Epithelial cell of esophagus (primary cell): ENCODE measurements at regions not wholly inside any gene's neighbourhood (a gene's known extent, or its start where the extent isn't known, plus 50 kb on each side); places are given as distances from the start of the nearest gene placed in this dataset.

Experiments
- DNase-seq: peaks from one replicate; pipeline ENCODE4 v3.0.0; 2010; ENCODE audit warnings: low read depth
- H3K4me3 ChIP-seq: 2 replicates; pipeline ENCODE4 v1.5.1; 2011; ENCODE audit warnings: mild to moderate bottlenecking, low read length, control low read depth
- TF ChIP-seq, protein P1 (sequence below): IDR thresholded peaks from 2 replicates; pipeline ENCODE4 v1.5.1; 2011; ENCODE audit warnings: low read depth, mild to moderate bottlenecking, low read length, control low read depth, inconsistent platforms; ENCODE audit not compliant: insufficient read depth; ENCODE audit errors: missing control alignments

DNA sequence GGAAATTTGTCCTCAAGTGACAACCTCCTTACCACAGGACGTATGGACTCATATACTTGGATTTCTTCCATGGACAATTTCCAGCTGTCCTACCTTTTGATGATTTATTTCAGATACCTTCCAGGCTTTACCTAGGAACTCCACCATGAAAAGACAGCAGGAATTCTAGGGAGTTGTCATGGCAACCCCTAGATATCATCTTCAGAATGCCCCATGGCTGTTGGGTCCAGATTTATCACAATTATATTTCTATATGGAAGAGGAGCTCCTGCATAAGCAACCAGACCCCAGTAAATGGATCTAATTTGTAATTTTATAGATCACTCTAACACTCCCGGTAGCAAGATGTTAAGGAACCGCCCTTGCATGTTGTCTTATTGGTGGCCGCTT, 102.3 kb upstream of the ZNF521 start:
- DNase-seq, result no peak
- TF ChIP-seq, protein P1, sequence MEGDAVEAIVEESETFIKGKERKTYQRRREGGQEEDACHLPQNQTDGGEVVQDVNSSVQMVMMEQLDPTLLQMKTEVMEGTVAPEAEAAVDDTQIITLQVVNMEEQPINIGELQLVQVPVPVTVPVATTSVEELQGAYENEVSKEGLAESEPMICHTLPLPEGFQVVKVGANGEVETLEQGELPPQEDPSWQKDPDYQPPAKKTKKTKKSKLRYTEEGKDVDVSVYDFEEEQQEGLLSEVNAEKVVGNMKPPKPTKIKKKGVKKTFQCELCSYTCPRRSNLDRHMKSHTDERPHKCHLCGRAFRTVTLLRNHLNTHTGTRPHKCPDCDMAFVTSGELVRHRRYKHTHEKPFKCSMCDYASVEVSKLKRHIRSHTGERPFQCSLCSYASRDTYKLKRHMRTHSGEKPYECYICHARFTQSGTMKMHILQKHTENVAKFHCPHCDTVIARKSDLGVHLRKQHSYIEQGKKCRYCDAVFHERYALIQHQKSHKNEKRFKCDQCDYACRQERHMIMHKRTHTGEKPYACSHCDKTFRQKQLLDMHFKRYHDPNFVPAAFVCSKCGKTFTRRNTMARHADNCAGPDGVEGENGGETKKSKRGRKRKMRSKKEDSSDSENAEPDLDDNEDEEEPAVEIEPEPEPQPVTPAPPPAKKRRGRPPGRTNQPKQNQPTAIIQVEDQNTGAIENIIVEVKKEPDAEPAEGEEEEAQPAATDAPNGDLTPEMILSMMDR, result no peak
- H3K4me3 ChIP-seq, result no peak overlapping the region

DNA sequence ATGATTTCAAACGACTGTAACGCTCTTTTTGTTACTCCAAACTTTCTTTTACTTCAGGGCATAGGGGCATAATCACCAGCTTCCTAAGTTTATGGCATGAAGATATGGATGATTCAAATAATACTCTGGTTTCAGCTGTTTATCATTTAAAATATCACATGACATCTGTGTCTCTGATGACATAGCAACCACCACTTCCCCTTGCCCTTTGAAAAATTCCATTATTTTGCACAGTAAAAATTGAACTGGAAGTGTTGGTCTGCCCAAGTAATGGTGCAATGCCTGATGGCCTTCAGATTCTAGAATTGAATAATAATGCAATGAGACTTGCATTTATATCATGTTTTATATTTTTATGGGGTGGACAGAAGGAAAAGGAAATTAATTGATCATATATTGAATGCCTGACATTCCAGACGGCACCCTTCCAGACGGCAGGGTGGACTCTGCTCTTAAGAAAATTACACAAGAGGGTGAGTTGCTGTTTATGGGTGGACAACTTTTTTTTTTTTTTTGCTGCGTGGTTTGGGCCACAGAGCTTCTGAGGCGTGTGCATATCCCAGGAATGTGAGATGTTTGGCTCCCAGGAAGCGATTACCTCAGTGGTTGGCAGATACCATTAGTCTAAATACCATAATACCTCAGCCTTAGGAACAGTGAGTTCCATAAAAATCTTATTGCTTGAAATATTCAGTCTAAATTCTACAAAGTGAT, 101.7 kb upstream of the ZNF521 start:
- TF ChIP-seq, protein P1, result no peak
- no peak overlapping the region for H3K4me3 ChIP-seq
- DNase-seq, result no peak

DNA sequence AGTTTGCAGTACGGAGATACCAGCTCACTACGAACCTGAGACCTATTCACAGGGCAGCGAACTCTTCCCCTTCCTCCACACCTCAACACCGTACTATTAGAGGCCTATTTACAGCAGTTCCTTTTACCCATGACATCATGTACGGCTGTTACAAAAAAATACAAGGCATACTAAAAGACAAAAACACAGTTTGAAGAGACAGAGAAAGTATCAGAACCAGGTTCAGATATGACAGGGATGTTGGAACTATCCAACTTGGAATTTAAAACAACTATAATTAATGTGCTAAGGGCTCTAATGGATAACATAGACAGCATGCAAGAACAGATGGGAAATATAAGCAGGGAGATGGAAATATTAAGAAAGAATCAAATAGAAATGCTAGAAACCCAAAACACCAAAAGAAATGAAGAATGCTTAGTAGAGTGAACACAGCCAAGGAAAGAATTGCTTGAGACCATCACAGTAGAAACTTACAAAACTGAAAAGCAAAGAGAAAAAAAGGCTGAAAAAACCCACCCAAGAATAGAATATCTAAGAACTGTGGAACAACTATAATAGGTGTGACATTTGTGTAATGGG, 99.2 kb upstream of the ZNF521 start:
- no peak overlapping the region for H3K4me3 ChIP-seq
- TF ChIP-seq, protein P1, result no peak
- no peak for DNase-seq

DNA sequence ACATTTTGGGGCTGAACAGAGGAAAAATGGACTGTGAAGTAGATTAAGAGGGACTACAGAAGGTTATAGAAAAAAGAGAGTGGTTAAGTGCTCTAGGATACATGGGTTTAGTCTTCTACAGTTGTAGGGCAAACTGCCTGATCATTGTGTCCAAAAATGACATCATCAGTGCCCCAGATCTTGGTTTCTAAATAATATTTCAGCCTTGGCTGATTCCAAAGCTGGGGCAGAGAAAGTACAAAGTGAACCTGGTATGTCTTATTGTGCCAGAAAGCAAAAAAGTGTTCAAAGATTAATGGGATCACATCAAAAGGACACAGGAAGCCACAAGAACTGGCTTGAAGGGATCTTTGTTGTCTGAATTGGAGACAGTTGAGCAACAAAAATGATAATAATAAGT, 97.1 kb upstream of the ZNF521 start:
- TF ChIP-seq, protein P1, result no peak
- no peak overlapping the region for H3K4me3 ChIP-seq
- DNase-seq, result no peak

DNA sequence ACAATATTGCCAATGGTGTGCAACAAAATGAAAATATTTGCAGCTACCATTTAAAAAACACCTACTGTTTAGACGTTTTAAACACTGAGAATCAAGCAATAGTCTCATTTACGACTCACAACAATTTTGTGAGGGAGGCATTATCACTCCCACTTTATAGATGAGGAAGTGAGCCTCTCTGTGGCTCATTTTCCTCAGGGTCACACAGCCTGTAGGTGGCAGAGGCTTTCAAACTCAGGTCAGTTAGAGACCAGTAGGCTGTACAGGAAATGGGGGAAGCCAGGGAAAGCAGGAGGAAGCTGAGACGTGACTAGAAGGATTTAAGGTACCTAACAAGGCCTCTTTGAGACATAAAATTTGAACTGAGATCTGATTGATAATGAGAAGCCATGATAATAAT, 95.0 kb upstream of the ZNF521 start:
- TF ChIP-seq, protein P1, result no peak
- no peak overlapping the region for H3K4me3 ChIP-seq
- no peak for DNase-seq

DNA sequence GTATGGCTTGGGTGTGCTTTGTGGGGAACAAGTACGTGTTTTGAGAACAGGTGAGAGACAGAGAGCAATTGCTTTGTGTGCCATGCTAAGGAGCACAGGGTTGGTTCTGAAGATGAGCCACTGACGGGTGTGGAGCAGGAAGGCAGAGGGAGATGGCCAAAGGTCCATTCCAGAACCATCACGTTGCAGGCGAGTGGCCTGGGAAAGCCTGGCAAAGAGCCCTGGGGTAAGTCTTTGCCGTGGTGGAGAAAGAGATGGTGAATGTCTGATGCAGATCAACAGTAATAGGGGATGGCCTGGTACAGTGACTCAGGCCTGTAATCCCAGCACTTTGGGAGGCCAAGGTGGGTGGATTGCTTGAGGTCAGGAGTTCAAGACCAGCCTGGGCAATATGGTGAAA, 93.5 kb upstream of the ZNF521 start:
- H3K4me3 ChIP-seq, result no peak overlapping the region
- TF ChIP-seq, protein P1, result no peak
- no peak for DNase-seq

DNA sequence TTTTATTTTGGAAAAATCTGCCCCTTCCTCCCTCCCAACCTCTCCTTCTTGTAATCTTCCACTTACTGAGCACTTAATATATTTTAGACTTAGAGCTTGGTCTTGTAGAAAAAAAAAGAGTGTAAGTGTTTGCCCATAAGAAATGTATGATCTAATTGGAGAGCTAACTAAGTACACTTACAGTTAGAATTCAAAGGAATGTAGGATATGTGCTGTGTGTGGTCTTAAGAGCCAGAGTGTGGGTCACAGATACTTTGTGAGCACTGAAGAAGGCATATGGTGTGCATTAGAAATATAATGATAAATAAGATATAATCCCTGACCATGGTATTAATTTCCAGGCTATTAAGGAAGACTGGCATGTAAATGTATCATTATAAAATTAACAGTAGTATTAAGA, 91.8 kb upstream of the ZNF521 start:
- TF ChIP-seq, protein P1, result no peak
- no peak overlapping the region for H3K4me3 ChIP-seq
- DNase-seq, result no peak
